Stimulated activated CD4-positive, alpha-beta T cell treated with anti-CD3 and anti-CD28 coated beads, Interleukin-2, amount 100 ng/mL, for 48 hours (primary cell): ENCODE measurements at regions not wholly inside any gene's neighbourhood (a gene's known extent, or its start where the extent isn't known, plus 50 kb on each side); places are given as distances from the start of the nearest gene placed in this dataset.

Experiments used
- DNase-seq, 2 donors: peaks; one replicate each; pipeline ENCODE4 v3.0.0-alpha.2; 2020

GRCh38 chr16:77594799-77595596 lies 127.3 kb upstream of the NUDT7 start:
- DNase-seq = no peak

DNA sequence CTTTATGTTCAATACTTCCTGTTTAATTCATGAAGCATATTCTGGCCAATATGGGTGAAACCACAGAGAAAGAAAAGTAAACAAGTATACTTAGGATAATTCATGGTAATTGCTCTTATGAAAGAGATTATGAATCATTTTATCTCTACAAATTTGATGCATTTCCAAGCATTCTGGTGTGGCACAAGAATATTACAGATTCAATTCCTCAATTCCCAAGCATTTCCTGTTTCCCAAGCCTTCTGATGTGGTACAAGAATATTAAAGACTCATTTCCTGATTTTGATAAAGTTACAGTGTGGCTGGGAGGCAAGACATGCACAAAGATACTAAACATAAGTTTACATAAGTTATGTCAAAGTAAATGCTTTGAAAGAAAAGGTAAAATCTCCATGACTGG lies 126.1 kb upstream of the NUDT7 start:
- DNase-seq = no peak

DNA sequence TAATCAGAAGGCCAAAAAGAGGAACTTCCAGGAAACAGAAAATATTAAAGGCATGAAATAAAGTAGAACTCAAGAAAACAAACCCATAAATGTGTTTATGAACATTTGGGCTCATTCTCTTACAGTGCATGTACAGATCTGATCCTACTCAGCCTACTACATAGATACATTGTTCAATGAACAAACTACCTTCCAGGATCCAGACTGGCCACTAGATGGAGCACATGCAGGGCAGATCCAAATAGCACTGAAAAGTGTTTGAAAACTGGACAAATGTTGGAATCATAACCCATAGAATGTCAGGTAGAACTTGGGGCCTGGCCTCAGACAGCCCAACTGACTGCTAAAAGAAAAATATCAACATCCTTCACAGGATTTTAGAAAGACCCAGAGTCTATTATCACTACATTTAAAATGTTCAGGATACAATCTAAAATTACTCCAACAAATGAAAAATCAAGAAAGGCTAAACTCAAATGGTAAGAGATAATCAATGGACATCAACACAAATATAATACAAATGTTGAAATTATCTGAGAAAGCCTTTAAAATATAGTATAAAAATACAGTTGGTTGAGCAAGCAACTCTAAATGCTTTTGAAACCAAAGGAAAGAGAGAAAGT lies 122.4 kb upstream of the NUDT7 start:
- no peak for DNase-seq

DNA sequence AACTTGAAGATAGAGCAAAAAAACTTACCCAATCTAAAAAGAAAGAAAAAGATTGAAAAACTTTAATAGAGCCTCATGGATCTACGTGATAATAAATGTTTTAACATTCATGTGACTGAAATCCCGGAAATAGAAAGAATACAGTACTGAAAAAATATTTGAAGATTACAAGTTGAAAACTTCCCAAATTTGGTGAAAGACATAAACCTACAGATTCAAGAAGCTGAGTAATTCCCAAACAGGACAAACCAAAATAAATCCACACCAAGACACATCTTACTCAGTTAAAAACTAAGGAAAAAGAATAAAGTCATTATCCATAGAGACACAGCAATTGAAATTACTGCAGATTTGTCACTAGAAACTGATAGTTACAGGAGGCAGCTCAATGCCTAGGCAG lies 121.8 kb upstream of the NUDT7 start:
- no peak for DNase-seq

DNA sequence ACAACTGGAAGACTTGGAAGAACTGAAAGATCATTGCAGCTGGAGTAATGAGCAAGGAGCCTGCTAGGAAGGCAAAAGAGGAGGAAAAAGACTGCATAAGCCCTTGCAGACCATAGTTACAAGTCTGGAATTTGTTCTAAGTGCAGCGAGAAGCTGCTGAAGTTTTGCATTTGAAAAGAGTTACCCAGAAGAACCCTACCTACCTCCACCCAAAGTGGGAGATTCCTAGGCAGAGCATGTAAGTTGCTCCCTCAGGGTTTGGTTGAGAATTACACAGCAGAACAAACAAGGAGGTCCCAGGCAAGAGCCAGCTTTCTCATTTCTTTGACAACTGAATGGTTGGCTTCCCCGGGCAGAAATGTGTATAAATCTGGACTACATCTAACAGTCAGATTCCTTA lies 118.7 kb upstream of the NUDT7 start:
- DNase-seq = no peak

GRCh38 chr16:77610496-77610895 lies 111.8 kb upstream of the NUDT7 start:
- no peak for DNase-seq

GRCh38 chr16:77611386-77611785 lies 110.9 kb upstream of the NUDT7 start:
- no peak for DNase-seq

GRCh38 chr16:77612596-77612995 lies 109.7 kb upstream of the NUDT7 start:
- DNase-seq = no peak

GRCh38 chr16:77613095-77613494 lies 109.2 kb upstream of the NUDT7 start:
- no peak for DNase-seq

DNA sequence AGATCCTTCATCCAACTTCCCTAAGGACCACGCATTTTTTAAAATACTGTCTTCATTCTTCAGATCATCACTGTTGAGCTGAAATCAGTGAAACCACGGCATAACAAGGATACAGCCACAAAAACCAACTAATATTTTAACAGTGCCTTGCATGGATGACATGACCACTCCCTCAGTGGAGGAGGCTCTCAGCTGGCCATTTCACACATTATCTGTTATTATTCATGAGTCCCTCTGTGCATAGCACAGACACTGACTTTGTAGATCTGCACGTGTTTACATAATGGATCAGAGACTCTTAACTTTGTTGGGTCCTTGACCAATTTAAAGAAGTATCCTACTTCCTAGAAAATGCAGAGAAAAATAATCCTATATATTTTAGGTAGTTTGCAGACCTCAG lies 104.8 kb upstream of the NUDT7 start:
- DNase-seq = no peak

- no peak for DNase-seq
Measured at GRCh38 chr16:77617996-77618395, 104.3 kb upstream of the NUDT7 start.

DNA sequence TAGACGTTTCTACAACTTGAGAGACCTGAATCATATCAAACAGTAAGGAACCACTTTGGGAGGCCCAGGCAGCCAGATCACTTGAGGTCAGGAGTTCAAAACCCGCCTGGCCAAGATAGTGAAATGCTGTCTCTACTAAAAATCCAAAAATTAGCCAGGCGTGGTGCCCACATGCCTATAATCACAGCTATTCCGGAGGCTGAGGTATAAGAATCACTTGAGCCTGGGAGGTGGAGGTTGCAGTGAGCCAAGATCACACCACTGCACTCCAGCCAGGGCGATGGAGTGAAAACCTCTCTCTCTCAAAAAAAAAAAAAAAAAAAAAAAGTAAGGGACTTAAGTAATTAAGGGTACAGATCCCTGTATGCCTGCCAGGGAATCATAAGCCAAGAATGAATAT lies 103.4 kb upstream of the NUDT7 start:
- DNase-seq = no peak

DNA sequence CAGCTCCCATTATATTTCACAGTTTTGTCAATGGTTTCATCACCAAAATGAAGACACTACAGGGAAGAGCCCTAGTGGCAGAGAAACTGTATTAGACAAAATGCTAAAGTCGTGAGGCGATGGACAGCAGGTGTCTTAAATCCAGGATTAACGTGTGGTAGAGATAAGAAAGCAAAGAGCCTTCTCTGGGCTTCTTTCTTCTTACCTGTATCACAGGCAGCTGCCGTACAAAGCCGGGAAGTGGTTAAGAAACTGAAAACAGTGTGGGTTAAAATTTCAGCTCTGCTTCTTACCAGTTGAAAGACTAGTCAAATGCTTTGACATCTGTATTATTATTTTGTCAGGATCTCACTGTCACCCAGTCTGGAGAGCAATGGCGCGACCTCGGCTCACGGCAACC lies 98.2 kb upstream of the NUDT7 start:
- DNase-seq = no peak

DNA sequence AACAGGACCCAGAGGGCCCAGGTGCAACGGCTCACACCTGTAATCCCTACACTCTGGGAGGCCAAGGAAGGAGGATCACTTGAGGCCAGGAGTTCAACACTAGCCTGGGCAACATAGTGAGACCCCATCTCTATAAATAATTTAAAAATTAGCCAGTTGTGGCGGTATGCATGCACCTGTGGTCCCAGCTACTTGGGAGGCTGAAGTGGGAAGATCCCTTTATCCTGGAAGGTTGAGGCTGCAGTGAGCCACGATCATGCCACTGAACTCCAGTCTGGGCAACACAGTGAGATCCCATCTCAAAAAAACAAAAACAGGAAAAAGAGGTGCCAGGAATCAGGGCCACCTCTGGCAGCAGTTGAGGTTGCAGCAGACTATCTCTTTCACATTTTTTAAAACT lies 85.7 kb upstream of the NUDT7 start:
- DNase-seq = no peak

DNA sequence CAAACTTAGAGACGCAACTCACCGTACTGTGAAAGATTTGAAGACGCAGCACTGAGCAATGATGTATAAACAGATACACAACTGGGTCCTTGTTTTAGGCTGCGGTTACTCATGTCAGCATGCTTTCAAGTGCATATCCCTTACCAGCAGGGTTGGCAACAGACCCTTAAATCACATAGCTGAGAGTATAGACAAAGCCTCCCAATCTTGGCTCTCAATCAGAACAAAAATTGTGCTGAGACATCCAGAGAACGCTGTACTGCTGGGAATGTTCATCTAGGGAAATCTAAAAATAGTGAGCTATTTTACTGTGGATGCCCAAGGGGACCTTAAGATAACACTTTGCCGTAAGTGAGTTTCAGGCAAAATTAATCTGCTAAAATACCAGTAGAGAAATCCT lies 84.4 kb upstream of the NUDT7 start:
- no peak for DNase-seq

GRCh38 chr16:77643176-77643575 lies 79.1 kb upstream of the NUDT7 start:
- DNase-seq = no peak

DNA sequence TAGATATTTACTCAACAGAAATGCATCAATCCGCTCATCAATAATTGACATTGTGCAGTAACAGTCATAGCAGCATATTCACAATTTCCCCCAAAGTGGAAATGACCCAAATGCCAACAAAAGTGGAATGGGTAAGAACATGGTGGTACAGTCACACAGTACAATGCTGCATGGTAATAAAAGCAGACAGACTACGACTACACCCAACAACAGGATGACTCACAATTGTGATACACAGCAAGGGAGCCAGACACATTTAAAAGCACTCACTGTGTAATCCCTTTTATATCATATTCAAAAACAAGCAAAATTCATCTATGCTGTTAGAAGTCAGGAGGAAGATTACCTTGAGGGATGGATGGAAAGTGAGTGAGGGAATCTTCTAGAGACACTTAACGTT lies 76.5 kb upstream of the NUDT7 start:
- no peak for DNase-seq

DNA sequence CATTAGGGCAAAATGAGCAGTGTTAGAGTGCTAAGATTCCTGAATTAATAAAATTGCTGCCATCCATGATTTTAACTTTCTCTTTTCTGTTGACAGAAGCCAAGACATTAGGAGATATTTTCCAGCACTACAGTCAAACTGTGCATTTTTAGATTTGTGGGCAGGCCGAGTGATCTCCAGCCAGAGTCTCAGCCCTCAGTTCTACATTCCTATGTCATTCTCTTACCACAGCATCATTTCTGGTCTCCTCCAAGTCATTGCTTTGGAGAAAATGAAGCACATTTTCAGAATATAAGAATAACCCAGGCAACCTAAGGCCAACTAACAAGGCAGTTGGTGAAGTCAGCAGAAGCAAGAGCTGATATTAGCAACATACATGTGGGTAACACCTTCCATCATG lies 74.6 kb upstream of the NUDT7 start:
- no peak for DNase-seq

DNA sequence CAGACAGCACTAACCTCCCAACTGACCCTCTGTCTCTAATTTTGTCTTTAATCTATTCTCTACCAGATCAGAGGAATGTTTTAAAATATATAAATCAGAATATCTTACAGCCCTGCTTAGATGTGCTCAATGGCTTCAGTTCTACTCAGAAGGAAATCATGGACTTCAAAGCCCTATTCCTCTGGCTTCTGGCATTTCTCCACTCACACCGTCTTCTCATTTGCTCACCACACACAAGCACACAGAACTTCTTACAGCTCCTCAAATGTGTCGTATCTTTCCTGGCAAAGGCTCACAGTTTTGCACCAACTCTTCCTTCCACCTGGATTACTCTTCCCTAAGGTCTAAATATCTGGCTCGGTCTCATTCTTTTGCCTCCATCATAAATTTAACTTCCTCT lies 71.6 kb upstream of the NUDT7 start:
- DNase-seq = no peak

DNA sequence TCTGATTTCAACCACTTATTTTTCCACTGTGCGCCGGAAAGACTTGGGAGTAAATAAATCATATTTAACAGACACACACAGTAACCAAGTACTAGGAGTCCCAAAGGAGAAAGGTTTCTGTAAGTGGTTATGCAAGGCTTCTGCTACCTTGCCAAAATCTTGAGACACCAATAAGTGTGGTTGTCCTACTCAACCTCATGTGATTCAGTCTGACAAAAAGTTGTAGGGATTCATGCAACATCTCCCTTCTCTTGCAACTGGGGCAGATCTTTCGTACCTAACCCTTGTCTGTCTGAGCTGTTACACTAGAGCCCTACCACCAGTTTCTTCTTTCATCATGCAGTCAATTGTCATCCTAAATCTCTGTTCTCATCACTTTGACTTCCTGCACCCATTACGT lies 69.9 kb upstream of the NUDT7 start:
- no peak for DNase-seq

DNA sequence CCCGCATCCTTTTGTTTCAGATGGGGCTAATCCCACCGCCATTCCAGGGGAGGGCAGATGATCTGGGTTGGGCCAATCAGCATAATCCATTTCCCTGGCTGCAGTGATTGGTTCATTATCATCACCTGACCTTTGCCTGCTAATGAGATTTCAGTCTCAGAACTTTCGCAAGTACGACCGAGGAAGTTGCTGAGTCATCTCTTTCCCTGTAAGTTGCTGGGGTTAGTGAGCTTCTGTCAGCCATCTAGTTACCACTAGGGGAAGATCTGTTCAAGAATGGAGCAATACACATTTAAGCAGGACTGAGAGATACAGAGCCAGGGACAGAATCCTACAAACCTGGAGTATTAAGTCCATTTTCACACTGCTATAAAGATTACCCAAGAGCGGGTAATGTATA lies 65.3 kb upstream of the NUDT7 start:
- no peak for DNase-seq

DNA sequence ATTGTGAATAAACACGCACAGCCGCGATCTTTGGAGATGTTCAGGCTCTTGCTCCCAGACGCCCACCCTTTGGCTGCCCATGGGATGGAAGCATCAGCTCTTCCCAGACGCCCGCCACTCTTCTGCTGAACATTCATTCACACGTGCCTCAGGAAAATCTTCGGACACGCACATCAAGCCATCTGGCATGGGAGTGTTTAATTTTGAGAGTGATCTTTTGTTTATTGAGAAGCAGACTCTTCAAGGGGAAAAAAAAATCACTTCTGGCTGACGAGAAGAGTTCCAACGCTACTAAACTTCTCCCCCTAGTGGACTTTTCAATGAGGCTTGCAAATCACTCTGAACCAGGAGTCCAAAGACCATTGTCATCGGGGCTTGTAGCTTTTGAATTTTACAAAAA lies 62.0 kb upstream of the NUDT7 start:
- no peak for DNase-seq

- no peak for DNase-seq
Measured at GRCh38 chr16:77662246-77662645, 60.1 kb upstream of the NUDT7 start.

DNA sequence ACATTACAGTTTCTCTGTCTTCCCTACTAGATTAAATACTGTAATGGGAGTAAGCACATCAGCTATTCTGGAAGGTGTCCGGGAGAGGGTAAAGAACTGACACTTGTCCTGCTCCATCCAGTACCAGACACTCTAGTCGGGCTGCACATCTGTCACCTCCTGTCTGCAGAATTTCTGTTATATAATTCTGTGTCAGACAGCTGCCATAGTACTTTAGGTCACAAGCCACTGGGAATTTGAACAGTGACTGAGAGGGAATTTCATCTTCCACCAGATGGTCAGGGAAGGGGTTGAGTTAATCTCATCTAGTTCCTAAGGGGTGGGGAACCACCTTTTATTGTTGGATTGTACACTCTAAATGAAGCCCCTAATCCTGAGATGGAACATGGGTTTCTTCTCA lies 58.6 kb upstream of the NUDT7 start:
- no peak for DNase-seq

DNA sequence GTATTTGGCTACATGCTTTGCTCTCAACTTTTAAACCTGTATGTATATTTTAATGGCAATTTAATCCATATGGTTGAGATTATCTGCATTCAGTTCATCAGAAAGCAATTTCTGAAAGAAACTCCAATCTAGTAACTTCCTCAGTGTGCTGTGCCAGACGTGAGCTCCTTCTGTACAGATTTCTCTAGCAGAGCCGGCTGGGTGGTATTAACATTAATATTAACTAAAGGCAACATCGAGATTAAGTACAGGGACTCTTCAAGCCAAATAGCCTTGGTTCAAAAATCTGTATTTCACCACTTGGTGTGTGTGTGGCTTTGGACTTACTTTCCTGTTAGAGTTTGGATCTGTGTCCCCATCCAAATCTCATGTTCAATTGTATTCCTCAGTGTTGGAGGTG lies 55.5 kb upstream of the NUDT7 start:
- DNase-seq = no peak
